SU-DHL-6 (cell line): ENCODE measurements at regions not wholly inside any gene's neighbourhood (a gene's known extent, or its start where the extent isn't known, plus 50 kb on each side); places are given as distances from the start of the nearest gene placed in this dataset.

ENCODE experiments used
- H2AFZ ChIP-seq: fragments of 200-600 bp; sonication (generic); 2 replicates; pipeline ENCODE4 v1.6.1; 2014; ENCODE audit warnings: low read depth, mild to moderate bottlenecking, moderate library complexity, mixed read lengths, antibody characterized with exemption, low read length; ENCODE audit not compliant: severe bottlenecking
- H3F3A ChIP-seq: fragments of 200-600 bp; shearing (Covaris generic); 2 replicates; pipeline ENCODE4 v1.6.0; 2016; ENCODE audit warnings: antibody characterized with exemption, mild to moderate bottlenecking; ENCODE audit not compliant: insufficient read depth
- H3K27ac ChIP-seq: fragments of 200-600 bp; sonication (generic); 2 replicates; pipeline ENCODE4 v1.5.1; 2016; ENCODE audit warnings: low read depth, mild to moderate bottlenecking, low read length, moderate library complexity, mixed read lengths
- H3K27me3 ChIP-seq: fragments of 200-600 bp; sonication (generic), shearing (Covaris generic); 2 replicates; pipeline ENCODE4 v1.6.0; 2014; ENCODE audit warnings: mild to moderate bottlenecking, low read length
- H3K36me3 ChIP-seq: fragments of 200-600 bp; sonication (generic); 2 replicates; pipeline ENCODE4 v1.6.1; 2014; ENCODE audit warnings: mild to moderate bottlenecking, low read length, mixed read lengths
- H3K4me2 ChIP-seq: fragments of 300-600, 200-600 bp; shearing (Covaris generic), sonication (generic); 2 replicates; pipeline ENCODE4 v1.6.0; 2014; ENCODE audit warnings: low read length, low read depth, mild to moderate bottlenecking; ENCODE audit not compliant: poor library complexity, severe bottlenecking
- H3K4me3 ChIP-seq: fragments of 200-600 bp; sonication (generic); 2 replicates; pipeline ENCODE4 v1.5.1; 2014; ENCODE audit warnings: antibody characterized with exemption, low read length, mild to moderate bottlenecking, mixed read lengths; ENCODE audit not compliant: insufficient read depth, poor library complexity, severe bottlenecking
- H3K79me2 ChIP-seq: fragments of 200-600 bp; sonication (generic); 2 replicates; pipeline ENCODE4 v1.6.1; 2014; ENCODE audit warnings: mild to moderate bottlenecking, low read length, moderate library complexity; ENCODE audit not compliant: insufficient read depth
- H3K9ac ChIP-seq: fragments of 200-600 bp; sonication (generic); 2 replicates; pipeline ENCODE4 v1.7.0; 2014; ENCODE audit warnings: mild to moderate bottlenecking, low read length
- H3K9me2 ChIP-seq: fragments of 200-600 bp; sonication (generic); replicated peaks from 2 replicates; pipeline ENCODE4 v1.6.1; 2014; ENCODE audit warnings: low read length; ENCODE audit not compliant: insufficient read depth
- H3K9me3 ChIP-seq: fragments of 200-600 bp; sonication (generic); 2 replicates; pipeline ENCODE4 v1.6.1; 2014; ENCODE audit warnings: low read length, mixed read lengths; ENCODE audit not compliant: insufficient read depth
- H4K20me1 ChIP-seq: fragments of 200-600 bp; sonication (generic); 2 replicates; pipeline ENCODE4 v1.6.1; 2014; ENCODE audit warnings: low read depth, mild to moderate bottlenecking, antibody characterized with exemption, low read length, moderate library complexity, mixed read lengths
- EZH2phosphoT487 ChIP-seq: fragments of 200-600 bp; sonication (generic), shearing (Covaris generic); conservative IDR thresholded peaks from 2 replicates; pipeline ENCODE4 v1.6.1; 2018; ENCODE audit warnings: mild to moderate bottlenecking, antibody characterized with exemption, low read length, moderate library complexity, mixed read lengths
- TF ChIP-seq, protein P1 (sequence below): fragments of 200-600 bp; sonication (generic); IDR thresholded peaks from one replicate; pipeline ENCODE4 v1.5.1; 2017; ENCODE audit warnings: antibody characterized with exemption, mild to moderate bottlenecking, low read length, moderate library complexity; ENCODE audit not compliant: insufficient read depth, poor library complexity, severe bottlenecking

DNA sequence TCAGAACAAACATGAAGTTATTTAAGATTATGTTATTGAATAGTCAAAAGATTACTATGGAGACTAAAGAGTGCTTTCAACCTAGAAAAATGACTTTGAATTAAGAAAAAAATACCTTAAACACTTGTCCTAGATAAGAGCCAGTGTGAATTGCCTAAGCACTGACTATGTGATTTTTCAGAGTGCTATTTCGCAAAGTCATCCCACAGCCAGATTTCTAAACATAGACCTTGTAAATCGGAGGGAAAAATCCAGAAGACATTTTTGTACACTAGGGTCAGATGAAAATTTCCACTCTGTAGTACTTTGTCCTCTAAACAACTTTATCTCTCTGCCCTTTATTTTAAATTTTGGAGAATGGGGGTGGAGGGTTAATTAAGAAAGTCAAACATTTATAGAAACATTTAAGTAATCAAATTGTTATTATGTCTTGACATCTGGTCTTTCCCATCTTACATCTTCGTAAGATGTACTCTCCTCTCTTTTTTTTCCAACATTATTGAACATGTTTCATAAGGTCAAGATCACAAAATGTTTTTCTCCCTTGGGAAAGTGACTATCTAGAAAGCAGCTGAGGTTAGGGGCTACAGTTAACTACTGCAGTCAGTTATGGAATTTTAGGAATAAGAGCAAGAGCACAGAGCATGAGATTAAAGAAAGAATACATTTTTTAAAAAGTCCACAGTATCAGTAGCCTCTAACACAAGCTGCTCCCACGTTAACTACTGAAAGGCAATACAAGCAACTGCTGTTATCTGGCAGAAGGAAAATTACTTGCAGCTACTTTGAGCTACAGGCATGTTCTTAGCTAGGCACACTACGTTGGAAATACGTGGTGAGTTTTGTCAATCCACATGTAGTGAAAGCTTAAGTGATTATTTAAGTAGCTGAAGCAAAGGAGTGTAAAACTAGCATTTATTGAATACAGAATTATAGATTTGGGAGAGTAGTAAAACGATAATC is 648.5 kb downstream of the HTR1B start:
- Histone ChIP-seq H3K4me3 (no peak overlapping the region), H3K36me3 (no peaks in the 10 kb centered on the region), H3K9me2 (no peaks in the 10 kb centered on the region), H3K27me3 (no peaks in the 10 kb centered on the region), H4K20me1 (no peaks in the 10 kb centered on the region), H2AFZ (no peak overlapping the region), H3F3A (no peaks in the 10 kb centered on the region), H3K9me3 (peaks cover 4% of the 10 kb centered on the region; the same call in 1 of the 2 replicates), H3K27ac (no peak overlapping the region), H3K9ac (no peak overlapping the region), H3K79me2 (no peaks in the 10 kb centered on the region), H3K4me2 (no peak overlapping the region)
- no peak for TF ChIP-seq EZH2phosphoT487
- TF ChIP-seq, protein P1, sequence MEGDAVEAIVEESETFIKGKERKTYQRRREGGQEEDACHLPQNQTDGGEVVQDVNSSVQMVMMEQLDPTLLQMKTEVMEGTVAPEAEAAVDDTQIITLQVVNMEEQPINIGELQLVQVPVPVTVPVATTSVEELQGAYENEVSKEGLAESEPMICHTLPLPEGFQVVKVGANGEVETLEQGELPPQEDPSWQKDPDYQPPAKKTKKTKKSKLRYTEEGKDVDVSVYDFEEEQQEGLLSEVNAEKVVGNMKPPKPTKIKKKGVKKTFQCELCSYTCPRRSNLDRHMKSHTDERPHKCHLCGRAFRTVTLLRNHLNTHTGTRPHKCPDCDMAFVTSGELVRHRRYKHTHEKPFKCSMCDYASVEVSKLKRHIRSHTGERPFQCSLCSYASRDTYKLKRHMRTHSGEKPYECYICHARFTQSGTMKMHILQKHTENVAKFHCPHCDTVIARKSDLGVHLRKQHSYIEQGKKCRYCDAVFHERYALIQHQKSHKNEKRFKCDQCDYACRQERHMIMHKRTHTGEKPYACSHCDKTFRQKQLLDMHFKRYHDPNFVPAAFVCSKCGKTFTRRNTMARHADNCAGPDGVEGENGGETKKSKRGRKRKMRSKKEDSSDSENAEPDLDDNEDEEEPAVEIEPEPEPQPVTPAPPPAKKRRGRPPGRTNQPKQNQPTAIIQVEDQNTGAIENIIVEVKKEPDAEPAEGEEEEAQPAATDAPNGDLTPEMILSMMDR: no peak

DNA sequence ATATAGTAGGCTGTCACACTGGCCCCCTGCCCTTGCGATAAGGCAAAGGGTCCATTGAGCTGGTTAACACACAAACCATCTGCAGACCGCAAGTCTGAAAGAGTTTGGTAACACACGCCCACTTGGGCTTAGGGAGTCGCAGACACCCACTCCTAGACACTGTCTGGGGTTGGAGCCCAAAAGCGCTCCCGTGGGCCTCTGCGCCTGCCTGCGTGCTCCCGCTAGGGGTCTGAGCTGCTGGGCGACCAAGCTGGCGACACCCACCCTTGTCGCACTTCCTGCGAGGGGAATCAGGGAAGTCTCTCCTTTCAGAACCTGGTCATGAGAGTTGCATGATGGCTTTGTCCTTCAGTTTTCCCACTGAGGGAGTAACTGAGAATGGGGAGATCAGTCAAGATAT is 653.0 kb downstream of the HTR1B start:
- H3K27me3 ChIP-seq: no peaks in the 10 kb centered on the region
- no peak overlapping the region for H3K9ac ChIP-seq
- H3K4me2 ChIP-seq: no peak overlapping the region
- no peak overlapping the region for H2AFZ ChIP-seq
- no peaks in the 10 kb centered on the region for H3F3A ChIP-seq
- H3K27ac ChIP-seq: no peak overlapping the region
- no peaks in the 10 kb centered on the region for H3K36me3 ChIP-seq
- H3K79me2 ChIP-seq: no peaks in the 10 kb centered on the region
- H3K4me3 ChIP-seq: no peak overlapping the region
- TF ChIP-seq EZH2phosphoT487: no peak
- TF ChIP-seq, protein P1: no peak
- H4K20me1 ChIP-seq: no peaks in the 10 kb centered on the region
- no peaks in the 10 kb centered on the region for H3K9me2 ChIP-seq
- peaks cover 4% of the 10 kb centered on the region; the same call in 1 of the 2 replicates for H3K9me3 ChIP-seq

DNA sequence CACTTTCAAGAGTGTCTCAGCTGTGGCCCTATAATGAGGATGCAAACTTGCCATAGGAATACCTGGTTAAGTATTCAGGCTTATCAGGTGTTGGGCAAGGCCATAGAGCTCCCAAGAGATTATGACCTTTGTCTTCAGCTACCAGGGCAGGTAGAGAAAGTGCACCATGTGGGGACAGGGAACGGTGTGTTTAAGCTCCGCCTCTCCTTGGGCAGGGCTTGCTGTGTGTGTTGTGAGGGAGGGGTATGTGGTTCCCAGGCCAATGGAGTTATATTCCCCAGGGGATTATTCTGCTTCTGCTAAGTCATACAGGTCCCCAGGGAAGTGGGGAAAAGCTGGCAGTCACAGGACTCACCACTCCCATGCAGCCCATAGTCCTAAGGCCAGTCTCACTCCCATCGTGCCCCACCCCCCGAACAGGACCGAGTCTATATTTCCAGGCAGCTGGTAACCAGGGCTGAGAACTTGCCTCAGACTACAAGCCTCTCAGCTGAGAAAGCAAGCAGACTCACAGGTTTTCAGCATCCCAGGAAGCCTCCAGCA is 660.2 kb downstream of the HTR1B start:
- H3K9me3 ChIP-seq: no peaks in the 10 kb centered on the region
- no peaks in the 10 kb centered on the region for H3F3A ChIP-seq
- no peak overlapping the region for H3K4me3 ChIP-seq
- no peak overlapping the region for H3K9ac ChIP-seq
- H2AFZ ChIP-seq: no peak overlapping the region
- no peak for TF ChIP-seq EZH2phosphoT487
- TF ChIP-seq, protein P1: no peak
- no peaks in the 10 kb centered on the region for H4K20me1 ChIP-seq
- H3K9me2 ChIP-seq: no peaks in the 10 kb centered on the region
- no peak overlapping the region for H3K27ac ChIP-seq
- no peaks in the 10 kb centered on the region for H3K36me3 ChIP-seq
- H3K79me2 ChIP-seq: no peaks in the 10 kb centered on the region
- no peaks in the 10 kb centered on the region for H3K27me3 ChIP-seq
- no peak overlapping the region for H3K4me2 ChIP-seq
